ENCODE measurements at regions not wholly inside any gene's neighbourhood (a gene's known extent, or its start where the extent isn't known, plus 50 kb on each side); places are given as distances from the start of the nearest gene placed in this dataset.
A peak's percentile ranks its signal among the peaks of the same experiment; 100 is the strongest.

- no peak for DNase-seq
These were observed 2127.3 kb upstream of the WWC1 start for GRCh38 chr5:166163996-166164610.

- DNase-seq = no peak
These were observed 2125.8 kb upstream of the WWC1 start for GRCh38 chr5:166165596-166165995.

GRCh38 chr5:166166071-166166470 is 2125.4 kb upstream of the WWC1 start:
- no peak for DNase-seq

- no peak for DNase-seq
These were observed 2118.8 kb upstream of the WWC1 start for GRCh38 chr5:166172597-166172996.

GRCh38 chr5:166178411-166179080 is 2112.9 kb upstream of the WWC1 start:
- no peak for DNase-seq

GRCh38 chr5:166185185-166185584 is 2106.3 kb upstream of the WWC1 start:
- no peak for DNase-seq

GRCh38 chr5:166188501-166189325 is 2102.7 kb upstream of the WWC1 start:
- DNase-seq = no peak

- no peak for DNase-seq
These were observed 2098.7 kb upstream of the WWC1 start for GRCh38 chr5:166192696-166193095.

GRCh38 chr5:166195981-166196380 is 2095.5 kb upstream of the WWC1 start:
- peak in 1 of 2 donors; percentile 9 for DNase-seq

- DNase-seq = no peak
These were observed 2090.9 kb upstream of the WWC1 start for GRCh38 chr5:166200532-166200931.

GRCh38 chr5:166211640-166212039 is 2079.8 kb upstream of the WWC1 start:
- DNase-seq = no peak

GRCh38 chr5:166236327-166236726 is 2055.1 kb upstream of the WWC1 start:
- no peak for DNase-seq

- no peak for DNase-seq
These were observed 2050.7 kb upstream of the WWC1 start for GRCh38 chr5:166240705-166241104.

GRCh38 chr5:166245556-166245955 is 2045.9 kb upstream of the WWC1 start:
- no peak for DNase-seq

- no peak for DNase-seq
These were observed 2039.7 kb upstream of the WWC1 start for GRCh38 chr5:166251786-166252185.

GRCh38 chr5:166257661-166258060 is 2033.8 kb upstream of the WWC1 start:
- no peak for DNase-seq

- DNase-seq = no peak
These were observed 2029.0 kb upstream of the WWC1 start for GRCh38 chr5:166262395-166262794.

GRCh38 chr5:166267907-166268306 is 2023.5 kb upstream of the WWC1 start:
- DNase-seq = no peak

GRCh38 chr5:166270712-166271111 is 2020.7 kb upstream of the WWC1 start:
- no peak for DNase-seq

GRCh38 chr5:166276006-166276405 is 2015.4 kb upstream of the WWC1 start:
- no peak for DNase-seq

- no peak for DNase-seq
These were observed 2011.6 kb upstream of the WWC1 start for GRCh38 chr5:166279828-166280227.

GRCh38 chr5:166281433-166281832 is 2010.0 kb upstream of the WWC1 start:
- DNase-seq = no peak

- no peak for DNase-seq
These were observed 2008.5 kb upstream of the WWC1 start for GRCh38 chr5:166282939-166283338.

- DNase-seq = no peak
These were observed 2006.1 kb upstream of the WWC1 start for GRCh38 chr5:166285361-166285760.
